Duodenal mucosa (tissue), 2 donors: ENCODE measurements at regions not wholly inside any gene's neighbourhood (a gene's known extent, or its start where the extent isn't known, plus 50 kb on each side); places are given as distances from the start of the nearest gene placed in this dataset.
A peak's percentile ranks its signal among the peaks of the same experiment; 100 is the strongest.

Experiments used
- H3K27ac ChIP-seq: one replicate; pipeline ENCODE4 v1.7.0; 2013; ENCODE audit warnings: low read depth, low read length
- H3K27me3 ChIP-seq, 2 donors: one replicate each; pipeline ENCODE4 v1.7.0; 2013; ENCODE audit warnings: low read length in 2 of 2, control low read depth in 1 of 2; ENCODE audit not compliant: insufficient read depth in 2 of 2, control insufficient read depth in 1 of 2
- H3K36me3 ChIP-seq, 2 donors: one replicate each; pipeline ENCODE4 v1.7.0; 2013; ENCODE audit warnings: low read length in 2 of 2, control low read depth in 1 of 2; ENCODE audit not compliant: insufficient read depth in 2 of 2, control insufficient read depth in 1 of 2
- H3K4me1 ChIP-seq, 2 donors: one replicate each; pipeline ENCODE4 v1.7.0; 2013; ENCODE audit warnings: low read length in 2 of 2, control low read depth in 1 of 2; ENCODE audit not compliant: insufficient read depth in 2 of 2, control insufficient read depth in 1 of 2
- H3K4me3 ChIP-seq, 2 donors: one replicate each; pipeline ENCODE4 v1.7.0; 2013; ENCODE audit warnings: low read length in 2 of 2, low read depth in 1 of 2
- H3K9ac ChIP-seq, 2 donors: one replicate each; pipeline ENCODE4 v1.7.0; 2013; ENCODE audit warnings: low read length in 2 of 2, low read depth in 1 of 2
- H3K9me3 ChIP-seq, 2 donors: one replicate each; pipeline ENCODE4 v1.7.0; 2013; ENCODE audit warnings: low read length in 2 of 2, control low read depth in 1 of 2; ENCODE audit not compliant: control insufficient read depth in 1 of 2

- H3K9ac ChIP-seq, result no peak overlapping the region
- H3K27ac ChIP-seq, result no peak overlapping the region
- no peaks in the 10 kb centered on the region for H3K9me3 ChIP-seq
- H3K27me3 ChIP-seq, result no peaks in the 10 kb centered on the region
- no peaks in the 10 kb centered on the region for H3K36me3 ChIP-seq
- H3K4me1 ChIP-seq, result peaks cover 24 to 27% of the 10 kb centered on the region in 2 donors
- H3K4me3 ChIP-seq, result no peak overlapping the region
Observed at GRCh38 chr5:173758676-173759075, 129.5 kb upstream of the CPEB4 start.

- Histone ChIP-seq H3K4me1 (peaks cover 28 to 30% of the 10 kb centered on the region in 2 donors), H3K27me3 (no peaks in the 10 kb centered on the region), H3K9me3 (no peaks in the 10 kb centered on the region), H3K27ac (no peak overlapping the region), H3K4me3 (no peak overlapping the region), H3K9ac (no peak overlapping the region), H3K36me3 (no peaks in the 10 kb centered on the region)
Observed at GRCh38 chr5:173759691-173760090, 128.5 kb upstream of the CPEB4 start.

GRCh38 chr5:173760461-173761177, 127.5 kb upstream of the CPEB4 start:
- Histone ChIP-seq H3K4me1 (peaks cover 32% of the 10 kb centered on the region in 2 donors), H3K27ac (no peak overlapping the region), H3K9ac (no peak overlapping the region), H3K27me3 (no peaks in the 10 kb centered on the region), H3K9me3 (no peaks in the 10 kb centered on the region), H3K36me3 (no peaks in the 10 kb centered on the region), H3K4me3 (no peak overlapping the region)

GRCh38 chr5:173761178-173761513, 127.0 kb upstream of the CPEB4 start:
- H3K36me3 ChIP-seq, result no peaks in the 10 kb centered on the region
- H3K4me1 ChIP-seq, result peaks cover 36 to 37% of the 10 kb centered on the region in 2 donors
- no peak overlapping the region for H3K27ac ChIP-seq
- H3K4me3 ChIP-seq, result no peak overlapping the region
- H3K9ac ChIP-seq, result no peak overlapping the region
- no peaks in the 10 kb centered on the region for H3K27me3 ChIP-seq
- H3K9me3 ChIP-seq, result no peaks in the 10 kb centered on the region

- Histone ChIP-seq H3K9me3 (no peaks in the 10 kb centered on the region), H3K36me3 (no peaks in the 10 kb centered on the region), H3K9ac (no peak overlapping the region), H3K4me1 (peaks cover 40 to 41% of the 10 kb centered on the region in 2 donors), H3K27me3 (no peaks in the 10 kb centered on the region), H3K27ac (no peak overlapping the region), H3K4me3 (no peak overlapping the region)
Observed at GRCh38 chr5:173762045-173762444, 126.1 kb upstream of the CPEB4 start.

GRCh38 chr5:173762930-173763329, 125.2 kb upstream of the CPEB4 start:
- H3K9me3 ChIP-seq, result no peaks in the 10 kb centered on the region
- no peak overlapping the region for H3K27ac ChIP-seq
- no peaks in the 10 kb centered on the region for H3K27me3 ChIP-seq
- peak overlapping the region in 1 of 2 donors; percentile 21 for H3K9ac ChIP-seq
- peaks cover 40 to 43% of the 10 kb centered on the region in 2 donors for H3K4me1 ChIP-seq
- H3K36me3 ChIP-seq, result no peaks in the 10 kb centered on the region
- H3K4me3 ChIP-seq, result no peak overlapping the region

- Histone ChIP-seq H3K9ac (peak overlapping the region in 1 of 2 donors; percentile 21), H3K9me3 (no peaks in the 10 kb centered on the region), H3K4me3 (no peak overlapping the region), H3K27ac (peak overlapping the region; percentile 5), H3K4me1 (peaks cover 40 to 43% of the 10 kb centered on the region in 2 donors), H3K27me3 (no peaks in the 10 kb centered on the region), H3K36me3 (no peaks in the 10 kb centered on the region)
Observed at GRCh38 chr5:173763410-173763809, 124.7 kb upstream of the CPEB4 start.

GRCh38 chr5:173764332-173765028, 123.7 kb upstream of the CPEB4 start:
- Histone ChIP-seq H3K9ac (peak overlapping the region in 1 of 2 donors; percentile 4), H3K4me3 (no peak overlapping the region), H3K9me3 (no peaks in the 10 kb centered on the region), H3K27me3 (no peaks in the 10 kb centered on the region), H3K4me1 (peaks cover 40 to 43% of the 10 kb centered on the region in 2 donors), H3K36me3 (no peaks in the 10 kb centered on the region), H3K27ac (no peak overlapping the region)

GRCh38 chr5:173765029-173765644, 123.0 kb upstream of the CPEB4 start:
- H3K4me1 ChIP-seq, result peaks cover 40 to 43% of the 10 kb centered on the region in 2 donors
- no peak overlapping the region for H3K4me3 ChIP-seq
- no peaks in the 10 kb centered on the region for H3K9me3 ChIP-seq
- H3K27ac ChIP-seq, result no peak overlapping the region
- H3K9ac ChIP-seq, result no peak overlapping the region
- H3K36me3 ChIP-seq, result no peaks in the 10 kb centered on the region
- no peaks in the 10 kb centered on the region for H3K27me3 ChIP-seq

GRCh38 chr5:173765661-173766060, 122.5 kb upstream of the CPEB4 start:
- peak overlapping the region in 1 of 2 donors; percentile 76 for H3K9ac ChIP-seq

More at GRCh38 chr5:173765661-173766060, 122.5 kb upstream of the CPEB4 start:
- H3K9me3 ChIP-seq, result no peaks in the 10 kb centered on the region
- H3K27me3 ChIP-seq, result no peaks in the 10 kb centered on the region
- H3K4me1 ChIP-seq, result peaks cover 40% of the 10 kb centered on the region in 2 donors
- H3K4me3 ChIP-seq, result no peak overlapping the region
- no peak overlapping the region for H3K27ac ChIP-seq
- H3K36me3 ChIP-seq, result no peaks in the 10 kb centered on the region
